ENCODE measurements at regions not wholly inside any gene's neighbourhood (a gene's known extent, or its start where the extent isn't known, plus 50 kb on each side); places are given as distances from the start of the nearest gene placed in this dataset.

DNA sequence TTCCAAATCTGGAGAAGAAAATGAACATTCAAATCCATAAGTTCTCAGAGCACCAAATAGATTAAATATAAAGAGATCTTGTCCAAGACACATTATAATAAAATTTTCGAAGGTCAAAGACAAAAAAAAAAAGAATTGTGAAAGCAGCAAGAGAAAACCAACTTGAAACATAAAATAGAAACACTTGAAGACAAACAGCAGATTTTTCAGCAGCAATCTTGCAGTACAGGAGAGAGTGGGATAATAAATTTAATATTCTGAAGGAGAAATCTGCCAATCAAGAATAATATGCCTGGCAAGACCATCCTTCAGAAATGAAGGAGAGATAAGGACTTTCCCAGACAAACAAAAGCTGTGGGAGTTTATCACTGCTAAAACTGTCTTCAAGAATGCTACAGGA is 150.5 kb upstream of the COL8A1 start:
- no peak overlapping the region for H2AFZ ChIP-seq (ENCODE audit: low read length)
- Mint-ChIP-seq H3K4me3 (no peak overlapping the region), H3K36me3 (ENCODE audit: insufficient read depth in 1 of 3, low read depth in 3 of 3) (peaks cover 8 to 29% (median 9%) of the 10 kb centered on the region in 3 experiments; a peak in 6 of 7 replicates), H3K27me3 (ENCODE audit: low read depth) (no peaks in the 10 kb centered on the region), H3K27ac (no peak overlapping the region), H3K4me1 (peaks cover 5 to 8% of the 10 kb centered on the region in 2 experiments; a peak in 3 of 4 replicates), H3K9me3 (peaks cover 38 to 45% of the 10 kb centered on the region in 2 experiments)
- H4K5ac ChIP-seq (ENCODE audit: insufficient read length, low read depth, low read length), result no peak overlapping the region
- no peak overlapping the region for H3K27ac ChIP-seq (ENCODE audit: insufficient read length, low read depth, low read length)
- H3K56ac ChIP-seq (ENCODE audit: insufficient read length, low read depth, low read length), result no peak overlapping the region
- no peak overlapping the region for H2BK12ac ChIP-seq (ENCODE audit: insufficient read length, low read depth, low read length)
- no peaks in the 10 kb centered on the region for H4K20me1 ChIP-seq (ENCODE audit: control insufficient read depth, insufficient read depth, insufficient read length)
- no peaks in the 10 kb centered on the region for H3K27me3 ChIP-seq (ENCODE audit: insufficient read depth, low read length)
- no peak overlapping the region for H3K23ac ChIP-seq (ENCODE audit: insufficient read length, low read depth, low read length)
- no peaks in the 10 kb centered on the region for H3K23me2 ChIP-seq (ENCODE audit: insufficient read length, low read depth, low read length, poor library complexity, severe bottlenecking)
- no peak overlapping the region for H2AK5ac ChIP-seq (ENCODE audit: insufficient read length, low read length)
- WGBS (ENCODE audit: extremely low coverage, insufficient read length, low lambda C conversion rate), result no CpG with 5 or more reads among the region's 1 CpG
- H4K91ac ChIP-seq (ENCODE audit: insufficient read length, low read depth, low read length), result no peak overlapping the region
- H3K4ac ChIP-seq (ENCODE audit: low read depth, low read length), result no peak overlapping the region
- DNase-seq, result no peak
- no peaks in the 10 kb centered on the region for H3K4me1 ChIP-seq (ENCODE audit: insufficient read depth, low read length)
- no peaks in the 10 kb centered on the region for H3K79me1 ChIP-seq (ENCODE audit: insufficient read depth, low read depth, low read length, poor library complexity, severe bottlenecking)
- H4K8ac ChIP-seq (replicated peaks; ENCODE audit: insufficient read length, low read depth, low read length), result no peak overlapping the region
- no peak overlapping the region for H2BK120ac ChIP-seq (ENCODE audit: low read depth, low read length, poor library complexity, severe bottlenecking)
- H3K9me3 ChIP-seq (ENCODE audit: control insufficient read depth, low read depth, low read length), result no peaks in the 10 kb centered on the region
- H3K14ac ChIP-seq (ENCODE audit: insufficient read depth, low read length), result no peak overlapping the region
- TF ChIP-seq, protein P1, sequence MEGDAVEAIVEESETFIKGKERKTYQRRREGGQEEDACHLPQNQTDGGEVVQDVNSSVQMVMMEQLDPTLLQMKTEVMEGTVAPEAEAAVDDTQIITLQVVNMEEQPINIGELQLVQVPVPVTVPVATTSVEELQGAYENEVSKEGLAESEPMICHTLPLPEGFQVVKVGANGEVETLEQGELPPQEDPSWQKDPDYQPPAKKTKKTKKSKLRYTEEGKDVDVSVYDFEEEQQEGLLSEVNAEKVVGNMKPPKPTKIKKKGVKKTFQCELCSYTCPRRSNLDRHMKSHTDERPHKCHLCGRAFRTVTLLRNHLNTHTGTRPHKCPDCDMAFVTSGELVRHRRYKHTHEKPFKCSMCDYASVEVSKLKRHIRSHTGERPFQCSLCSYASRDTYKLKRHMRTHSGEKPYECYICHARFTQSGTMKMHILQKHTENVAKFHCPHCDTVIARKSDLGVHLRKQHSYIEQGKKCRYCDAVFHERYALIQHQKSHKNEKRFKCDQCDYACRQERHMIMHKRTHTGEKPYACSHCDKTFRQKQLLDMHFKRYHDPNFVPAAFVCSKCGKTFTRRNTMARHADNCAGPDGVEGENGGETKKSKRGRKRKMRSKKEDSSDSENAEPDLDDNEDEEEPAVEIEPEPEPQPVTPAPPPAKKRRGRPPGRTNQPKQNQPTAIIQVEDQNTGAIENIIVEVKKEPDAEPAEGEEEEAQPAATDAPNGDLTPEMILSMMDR (conservative IDR thresholded peaks at IDR 0.05), result no peak
- no peak overlapping the region for H3K4me2 ChIP-seq (ENCODE audit: insufficient read depth, insufficient read length, low read length)
- no peak overlapping the region for H2BK20ac ChIP-seq (ENCODE audit: low read depth, low read length, poor library complexity, severe bottlenecking)
- no peak overlapping the region for H2BK5ac ChIP-seq (ENCODE audit: insufficient read length, low read length)
- H3K79me2 ChIP-seq (ENCODE audit: insufficient read depth, low read length), result no peaks in the 10 kb centered on the region
- no peak overlapping the region for H3K18ac ChIP-seq (ENCODE audit: insufficient read length, low read depth, low read length)
- no peak overlapping the region for H3K9ac ChIP-seq (ENCODE audit: extremely low read depth, insufficient read length, low read length)
- H3T11ph ChIP-seq (ENCODE audit: low read length), result no peak overlapping the region
- no peak overlapping the region for H2BK15ac ChIP-seq (ENCODE audit: low read depth, low read length)
